SH-SY5Y (cell line): ENCODE measurements at regions not wholly inside any gene's neighbourhood (a gene's known extent, or its start where the extent isn't known, plus 50 kb on each side); places are given as distances from the start of the nearest gene placed in this dataset.

ENCODE experiments used
- GATA2 ChIP-seq: IDR thresholded peaks from 2 replicates; pipeline ENCODE4 v1.6.1; 2011; ENCODE audit warnings: mild to moderate bottlenecking, low read depth, low read length
- GATA3 ChIP-seq: IDR thresholded peaks from 2 replicates; pipeline ENCODE4 v1.6.1; 2011; ENCODE audit warnings: low read depth, mild to moderate bottlenecking, low read length, moderate library complexity

- no peak for TF ChIP-seq GATA3
- no peak for TF ChIP-seq GATA2
Measured at GRCh38 chr14:106069804-106070625, 543.6 kb downstream of the TMEM121 start.
